ENCODE measurements at regions not wholly inside any gene's neighbourhood (a gene's known extent, or its start where the extent isn't known, plus 50 kb on each side); places are given as distances from the start of the nearest gene placed in this dataset.

- TF ChIP-seq CHD7 (IDR thresholded peaks at IDR 0.05; ENCODE audit: insufficient replicate concordance, low read length) (no peak), SRF (IDR thresholded peaks at IDR 0.05; ENCODE audit: low read depth, low read length) (no peak), HDAC6 (IDR thresholded peaks at IDR 0.05; ENCODE audit: low read depth, low read length) (no peak), CEBPB (IDR thresholded peaks at IDR 0.05; ENCODE audit: low read depth, low read length) (no peak), HDAC2 (IDR thresholded peaks at IDR 0.05; ENCODE audit: borderline replicate concordance in 1 of 2, low read depth in 2 of 2, low read length in 2 of 2) (no peak)
Observed at GRCh38 chr5:7983433-7983832, 114.5 kb downstream of the MTRR start (continued).

All from H1 (cell line).